IPS DF 6.9 (cell line): ENCODE measurements at regions not wholly inside any gene's neighbourhood (a gene's known extent, or its start where the extent isn't known, plus 50 kb on each side); places are given as distances from the start of the nearest gene placed in this dataset.

Experiments
- DNase-seq: peaks from one replicate; pipeline ENCODE4 v3.0.0-alpha.2; 2013; ENCODE audit warnings: low read depth, low spot score
- H3K27ac ChIP-seq: one replicate; pipeline ENCODE4 v1.5.1; 2013; ENCODE audit warnings: low read length, control low read depth
- H3K27me3 ChIP-seq: 2 replicates; pipeline ENCODE4 v1.6.1; 2013; ENCODE audit warnings: mild to moderate bottlenecking, low read length; ENCODE audit not compliant: control insufficient read depth, insufficient read depth
- H3K36me3 ChIP-seq: 2 replicates; pipeline ENCODE4 v1.6.1; 2013; ENCODE audit warnings: low read length; ENCODE audit not compliant: control insufficient read depth, insufficient read depth
- H3K4me1 ChIP-seq: 2 replicates; pipeline ENCODE4 v1.6.1; 2013; ENCODE audit warnings: low read length; ENCODE audit not compliant: control insufficient read depth, insufficient read depth
- H3K4me3 ChIP-seq: 2 replicates; pipeline ENCODE4 v1.5.1; 2013; ENCODE audit warnings: mild to moderate bottlenecking, low read length
- H3K9me3 ChIP-seq: 2 replicates; pipeline ENCODE4 v1.6.1; 2013; ENCODE audit warnings: low read length, inconsistent platforms; ENCODE audit not compliant: control insufficient read depth, insufficient read depth
- WGBS: extraction: QIAGEN DNeasy Blood & Tissue Kit; methylation state at CpG from one replicate; pipeline ENCODE4 v1.1.7; 2013; ENCODE audit warnings: mixed read lengths, missing lambda C conversion rate; ENCODE audit not compliant: insufficient read length, insufficient coverage; 5-methylcytosine and 5-hydroxymethylcytosine counted together

DNA sequence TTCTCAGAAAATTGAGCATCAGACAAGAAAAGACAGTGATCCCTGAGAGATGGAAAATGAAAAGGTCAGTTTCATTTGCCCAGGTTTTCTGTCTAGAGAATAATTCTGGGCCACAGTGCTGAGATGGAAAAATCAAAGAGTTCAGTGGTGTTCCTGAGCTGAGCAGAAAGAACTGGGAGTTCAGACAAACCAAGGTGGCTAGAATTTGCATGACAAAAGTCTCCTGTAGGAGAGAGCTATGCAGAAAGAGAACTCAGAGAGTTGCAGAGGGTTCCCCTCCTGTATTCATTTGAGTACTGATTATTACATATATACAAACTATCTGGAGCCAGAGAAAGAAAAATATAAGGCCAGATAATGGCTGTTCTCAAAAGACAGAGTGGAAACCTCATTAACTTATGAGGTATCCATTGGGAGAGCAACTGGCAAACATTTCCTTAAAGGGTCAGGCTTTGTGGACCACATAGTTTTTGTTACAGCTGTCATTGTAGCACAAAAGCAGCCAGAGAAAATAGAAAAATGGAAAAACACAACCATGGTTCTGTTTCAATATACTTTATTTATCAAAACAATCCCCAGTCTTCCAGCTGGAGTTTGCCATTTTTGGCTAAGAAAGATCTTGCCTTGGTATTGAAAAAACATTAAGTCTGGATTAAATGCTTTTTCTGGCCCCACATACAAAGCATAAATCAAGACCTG lies 1004.1 kb downstream of the TBL1XR1 start:
- Histone ChIP-seq H3K9me3 (no peaks in the 10 kb centered on the region), H3K27ac (no peak overlapping the region), H3K4me1 (no peaks in the 10 kb centered on the region), H3K27me3 (no peaks in the 10 kb centered on the region), H3K4me3 (no peak overlapping the region), H3K36me3 (no peaks in the 10 kb centered on the region)
- no peak for DNase-seq

DNA sequence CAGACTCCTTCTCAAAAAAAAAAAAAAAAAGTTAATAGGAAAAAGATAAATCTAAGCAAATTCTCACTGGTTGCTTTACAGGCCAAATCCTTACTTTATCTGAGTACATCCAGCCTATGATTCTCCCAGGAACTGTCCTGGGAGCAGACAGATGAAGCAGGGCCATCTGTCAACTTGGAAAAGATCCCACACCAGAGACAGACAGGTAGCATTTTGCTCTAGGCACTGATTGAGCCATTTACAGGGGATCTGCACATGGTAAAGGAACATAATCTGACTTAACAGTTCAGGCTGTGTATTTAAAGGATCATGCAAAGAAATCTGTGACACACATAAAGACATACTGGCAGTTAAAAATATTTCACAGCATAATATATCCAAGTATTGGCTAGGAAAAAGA lies 1006.5 kb downstream of the TBL1XR1 start:
- DNase-seq, result no peak
- H3K36me3 ChIP-seq, result no peaks in the 10 kb centered on the region
- H3K4me3 ChIP-seq, result no peak overlapping the region
- H3K4me1 ChIP-seq, result no peaks in the 10 kb centered on the region
- no peaks in the 10 kb centered on the region for H3K9me3 ChIP-seq
- no peaks in the 10 kb centered on the region for H3K27me3 ChIP-seq
- H3K27ac ChIP-seq, result no peak overlapping the region

DNA sequence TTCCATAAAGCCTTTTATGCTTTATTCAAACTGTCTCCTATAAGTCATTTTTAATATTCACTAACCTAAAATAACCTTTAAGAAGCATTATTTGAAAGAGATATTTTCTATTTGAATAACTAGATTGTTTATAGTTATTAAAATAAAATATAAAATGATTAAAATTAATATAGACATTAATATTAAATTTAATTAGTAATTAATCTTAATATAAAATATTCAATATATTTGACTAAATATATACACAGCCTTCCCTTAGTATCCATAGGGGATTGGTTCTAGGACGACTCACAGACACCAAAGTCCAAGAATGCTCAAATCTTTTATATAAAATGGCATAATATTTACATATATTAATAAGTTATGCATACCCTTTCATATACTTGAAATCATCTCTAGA lies 1014.1 kb downstream of the TBL1XR1 start:
- H3K9me3 ChIP-seq, result no peaks in the 10 kb centered on the region
- no peak overlapping the region for H3K4me3 ChIP-seq
- DNase-seq, result no peak
- no peaks in the 10 kb centered on the region for H3K36me3 ChIP-seq
- no peaks in the 10 kb centered on the region for H3K27me3 ChIP-seq
- no peak overlapping the region for H3K27ac ChIP-seq
- no peaks in the 10 kb centered on the region for H3K4me1 ChIP-seq
- WGBS, result no CpG with 5 or more reads among the region's 1 CpG

DNA sequence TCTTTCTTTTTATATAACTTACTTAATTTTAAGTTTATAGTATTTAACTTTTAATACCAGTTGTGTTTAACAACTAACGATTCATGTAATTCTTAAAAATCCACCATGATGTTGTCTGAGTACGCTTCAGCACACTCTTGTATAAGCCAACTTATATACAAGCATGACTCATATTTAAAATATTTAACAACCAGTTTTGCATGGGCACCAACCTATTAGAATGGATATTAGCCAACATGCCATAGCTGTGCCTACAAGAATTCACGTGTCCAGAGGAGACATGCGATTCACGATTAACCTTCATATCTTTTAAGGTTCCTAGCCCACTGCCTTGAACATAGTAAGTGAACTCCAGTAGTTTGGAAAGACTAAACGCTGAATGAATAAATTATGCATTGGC lies 1023.2 kb downstream of the TBL1XR1 start:
- Histone ChIP-seq H3K4me1 (no peaks in the 10 kb centered on the region), H3K4me3 (no peak overlapping the region), H3K27ac (no peak overlapping the region), H3K36me3 (no peaks in the 10 kb centered on the region), H3K27me3 (no peaks in the 10 kb centered on the region), H3K9me3 (no peaks in the 10 kb centered on the region; the same call in 1 of the 2 replicates)
- DNase-seq, result no peak
- no CpG with 5 or more reads among the region's 6 CpGs for WGBS

DNA sequence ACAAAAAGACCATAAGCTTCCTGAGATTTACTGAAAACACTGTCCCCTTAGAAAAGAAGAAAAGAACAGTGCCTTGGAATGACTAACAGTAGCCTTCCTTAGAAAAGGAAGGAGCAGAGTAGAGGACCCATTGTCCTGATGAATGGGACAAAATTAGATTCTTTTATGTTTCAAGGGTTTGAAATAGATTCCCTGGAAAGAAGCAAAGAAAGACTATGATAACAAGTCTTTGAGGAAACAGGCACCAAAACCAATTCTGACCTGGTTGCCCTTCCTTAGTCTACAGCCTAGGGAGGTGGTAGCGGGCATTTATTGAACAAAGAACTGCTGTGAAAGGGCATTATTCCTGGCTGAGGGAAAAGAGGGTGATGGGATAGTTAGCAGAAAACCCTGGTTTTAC lies 1024.8 kb downstream of the TBL1XR1 start:
- DNase-seq, result no peak
- Histone ChIP-seq H3K36me3 (no peaks in the 10 kb centered on the region), H3K4me3 (no peak overlapping the region), H3K27me3 (no peaks in the 10 kb centered on the region), H3K27ac (no peak overlapping the region), H3K9me3 (no peaks in the 10 kb centered on the region; the same call in 1 of the 2 replicates), H3K4me1 (no peaks in the 10 kb centered on the region)
- WGBS, result no CpG with 5 or more reads among the region's 1 CpG

DNA sequence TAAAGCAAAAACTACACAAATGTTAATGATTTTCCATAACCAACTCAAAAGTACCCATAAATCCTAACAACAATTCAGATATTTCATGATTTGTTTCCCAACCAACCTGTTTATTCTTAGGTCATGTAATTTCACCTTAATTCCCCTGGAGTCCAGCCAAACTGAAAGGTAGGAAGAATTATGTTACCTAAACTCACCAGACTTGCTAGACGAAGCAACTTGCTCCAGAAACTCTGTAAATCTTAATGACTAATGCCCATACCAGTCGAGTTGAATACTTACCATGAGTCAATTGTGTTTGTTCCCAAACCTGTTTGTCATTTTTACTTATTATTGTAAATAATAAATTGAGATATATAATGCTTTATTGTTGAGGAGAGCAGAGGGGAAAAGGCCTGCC lies 1030.0 kb downstream of the TBL1XR1 start:
- no CpG with 5 or more reads among the region's 2 CpGs for WGBS
- no peaks in the 10 kb centered on the region; the same call in 1 of the 2 replicates for H3K9me3 ChIP-seq

DNA sequence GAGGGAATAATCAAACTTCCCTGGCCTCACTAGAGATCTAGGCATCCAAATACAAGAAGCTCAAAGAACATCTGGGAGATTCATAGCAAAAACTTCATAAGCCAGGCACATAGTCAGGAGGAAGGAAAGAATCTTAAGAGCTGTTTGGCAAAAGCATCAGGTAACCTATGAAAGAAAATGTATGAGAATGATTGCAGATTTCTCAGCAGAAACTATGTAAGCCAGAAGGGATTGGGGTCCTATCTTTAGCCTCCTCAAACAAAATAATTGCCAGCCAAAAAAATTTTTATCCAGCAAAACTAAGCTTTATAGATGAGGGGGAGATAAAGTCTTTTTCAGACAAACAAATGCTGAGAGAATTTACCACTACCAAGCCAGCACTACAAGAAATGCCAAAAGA lies 1036.3 kb downstream of the TBL1XR1 start:
- Histone ChIP-seq H3K27me3 (no peaks in the 10 kb centered on the region), H3K4me3 (no peak overlapping the region), H3K9me3 (no peaks in the 10 kb centered on the region), H3K27ac (no peak overlapping the region), H3K4me1 (no peaks in the 10 kb centered on the region), H3K36me3 (no peaks in the 10 kb centered on the region)
- no peak for DNase-seq

More for the DNA sequence above, 1030.0 kb downstream of the TBL1XR1 start:
- no peak overlapping the region for H3K27ac ChIP-seq
- DNase-seq, result no peak
- H3K4me1 ChIP-seq, result no peaks in the 10 kb centered on the region
- H3K27me3 ChIP-seq, result no peaks in the 10 kb centered on the region
- H3K36me3 ChIP-seq, result no peaks in the 10 kb centered on the region
- H3K4me3 ChIP-seq, result no peak overlapping the region

DNA sequence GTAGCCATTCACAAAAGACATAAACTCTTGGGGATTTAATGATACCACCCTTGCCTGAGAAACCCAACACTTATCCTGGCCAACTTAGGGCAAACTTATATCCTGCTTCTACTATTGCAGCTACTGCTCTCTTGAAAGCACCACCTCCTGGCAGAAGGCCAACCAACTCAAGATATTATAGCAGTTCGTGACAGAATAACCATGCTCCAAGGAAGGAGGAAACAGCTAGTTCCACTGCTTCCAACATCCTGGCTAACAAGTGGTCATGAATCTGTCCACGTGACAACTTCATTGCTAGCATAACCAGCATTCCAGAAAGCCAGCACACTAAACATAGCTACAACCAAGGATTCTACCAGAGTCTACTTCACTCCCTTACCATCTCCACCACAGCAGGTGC lies 1037.5 kb downstream of the TBL1XR1 start:
- H3K27me3 ChIP-seq, result no peaks in the 10 kb centered on the region
- H3K4me1 ChIP-seq, result no peaks in the 10 kb centered on the region
- no CpG with 5 or more reads among the region's 2 CpGs for WGBS
- no peak overlapping the region for H3K4me3 ChIP-seq
- no peak for DNase-seq
- H3K27ac ChIP-seq, result no peak overlapping the region
- H3K36me3 ChIP-seq, result no peaks in the 10 kb centered on the region
- no peaks in the 10 kb centered on the region for H3K9me3 ChIP-seq

DNA sequence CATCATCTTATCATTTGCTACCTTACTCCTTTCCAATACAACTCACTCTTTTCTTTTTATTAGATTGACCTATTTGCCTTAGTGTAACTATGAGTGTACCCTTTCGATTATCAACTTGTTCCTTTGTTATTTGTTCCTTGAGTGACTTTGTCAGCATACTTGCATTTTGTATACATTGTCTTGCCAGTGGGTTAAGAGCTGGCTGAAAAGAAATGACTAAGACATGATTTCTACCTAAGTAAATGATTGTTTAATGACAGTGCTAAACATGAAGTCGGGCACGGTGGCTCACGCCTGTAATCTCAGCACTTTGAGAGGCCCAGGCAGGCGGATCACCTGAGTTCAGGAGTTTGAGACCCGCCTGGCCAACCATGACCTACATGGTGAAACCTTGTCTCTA lies 1042.3 kb downstream of the TBL1XR1 start:
- no peaks in the 10 kb centered on the region for H3K4me1 ChIP-seq
- WGBS, result no CpG with 5 or more reads among the region's 6 CpGs
- DNase-seq, result no peak
- no peaks in the 10 kb centered on the region for H3K9me3 ChIP-seq
- no peak overlapping the region for H3K27ac ChIP-seq
- H3K27me3 ChIP-seq, result no peaks in the 10 kb centered on the region
- H3K4me3 ChIP-seq, result no peak overlapping the region
- H3K36me3 ChIP-seq, result no peaks in the 10 kb centered on the region

DNA sequence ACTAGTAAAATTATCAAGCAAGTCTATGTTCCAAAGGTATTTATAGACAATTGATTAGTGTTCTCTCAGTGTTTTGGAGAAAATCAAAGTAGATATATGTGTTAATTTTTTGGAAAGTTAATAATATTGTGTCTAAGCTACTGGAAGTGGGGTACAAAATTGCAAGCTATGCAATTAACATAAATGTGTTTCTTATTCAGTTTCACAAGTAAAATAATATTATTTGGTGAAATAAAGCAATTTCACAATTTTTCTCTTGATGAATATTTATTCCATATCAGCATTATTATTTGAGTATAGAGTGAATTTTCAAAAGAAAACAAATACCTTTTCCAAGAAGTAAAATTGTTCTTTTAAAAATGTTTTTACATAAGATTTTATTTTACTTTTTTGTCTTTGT lies 1047.7 kb downstream of the TBL1XR1 start:
- no peaks in the 10 kb centered on the region for H3K9me3 ChIP-seq
- H3K4me1 ChIP-seq, result no peaks in the 10 kb centered on the region
- H3K27me3 ChIP-seq, result no peaks in the 10 kb centered on the region
- H3K27ac ChIP-seq, result no peak overlapping the region
- DNase-seq, result no peak
- H3K36me3 ChIP-seq, result no peaks in the 10 kb centered on the region
- no peak overlapping the region for H3K4me3 ChIP-seq

DNA sequence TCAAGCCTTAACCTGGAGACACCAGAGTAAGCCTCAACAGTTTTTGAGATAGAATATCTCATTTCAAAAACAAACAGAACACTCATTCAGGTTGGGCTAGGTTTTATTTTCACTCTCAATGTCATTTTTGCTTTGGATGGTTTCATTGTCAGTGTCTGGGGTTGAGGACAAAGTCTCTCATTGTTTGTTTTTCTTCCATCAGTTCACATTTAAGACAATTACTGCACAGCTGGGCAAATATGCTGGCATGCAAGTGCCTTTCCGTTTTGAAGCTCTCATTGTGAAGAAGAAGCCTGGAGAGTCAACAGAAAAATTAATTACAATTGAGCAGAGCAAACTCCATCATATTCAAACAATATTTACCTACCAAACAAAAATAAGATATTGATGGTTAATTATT lies 1050.0 kb downstream of the TBL1XR1 start:
- Histone ChIP-seq H3K4me1 (no peaks in the 10 kb centered on the region), H3K27me3 (no peaks in the 10 kb centered on the region), H3K4me3 (no peak overlapping the region), H3K27ac (no peak overlapping the region), H3K36me3 (no peaks in the 10 kb centered on the region), H3K9me3 (no peaks in the 10 kb centered on the region)
- DNase-seq, result no peak
- WGBS, result no CpG with 5 or more reads among the region's 1 CpG
